ENCODE measurements at regions not wholly inside any gene's neighbourhood (a gene's known extent, or its start where the extent isn't known, plus 50 kb on each side); places are given as distances from the start of the nearest gene placed in this dataset.
"Not testable (repeated sequence)": the region's sequence is repeated elsewhere in the genome, so short reads cannot be mapped to it uniquely, and the experiment has no call there.

GRCh38 chr12:46065412-46066166, 75.2 kb upstream of the SCAF11 start:
- DNase-seq (ENCODE audit: low read depth, low spot score), result no peak
- in situ Hi-C loops (cut with HindIII; ENCODE audit: low sequenced_read_pairs), result no loop called here
- H3K4me3 ChIP-seq (ENCODE audit: low read depth, low read length), result no peak overlapping the region
- no peak for TF ChIP-seq CTCF (IDR thresholded peaks at IDR 0.05; ENCODE audit: low read depth, low read length)

- no peak for TF ChIP-seq CTCF (IDR thresholded peaks at IDR 0.05; ENCODE audit: low read depth, low read length)
- no peak overlapping the region for H3K4me3 ChIP-seq (ENCODE audit: low read depth, low read length)
- no peak for DNase-seq (ENCODE audit: low read depth, low spot score)
- in situ Hi-C loops (cut with HindIII; ENCODE audit: low sequenced_read_pairs), result no loop called here
These were observed 74.2 kb upstream of the SCAF11 start for GRCh38 chr12:46064548-46064947.

GRCh38 chr12:46058697-46059096, 68.3 kb upstream of the SCAF11 start:
- in situ Hi-C loops (cut with HindIII; ENCODE audit: low sequenced_read_pairs); DNase-seq (ENCODE audit: low read depth, low spot score); H3K4me3 ChIP-seq (ENCODE audit: low read depth, low read length): not testable (repeated sequence)

GRCh38 chr12:46050805-46051204, 60.4 kb upstream of the SCAF11 start:
- TF ChIP-seq CTCF (IDR thresholded peaks at IDR 0.05; ENCODE audit: low read depth, low read length), result no peak
- no peak for DNase-seq (ENCODE audit: low read depth, low spot score)
- H3K4me3 ChIP-seq (ENCODE audit: low read depth, low read length), result no peak overlapping the region
- in situ Hi-C loops (cut with HindIII; ENCODE audit: low sequenced_read_pairs), result no loop called here

- no peak for DNase-seq (ENCODE audit: low read depth, low spot score)
- H3K4me3 ChIP-seq (ENCODE audit: low read depth, low read length), result no peak overlapping the region
- TF ChIP-seq CTCF (IDR thresholded peaks at IDR 0.05; ENCODE audit: low read depth, low read length), result no peak
- in situ Hi-C loops (cut with HindIII; ENCODE audit: low sequenced_read_pairs), result no loop called here
These were observed 59.3 kb upstream of the SCAF11 start for GRCh38 chr12:46049665-46050064.

GRCh38 chr12:46046436-46046835, 56.1 kb upstream of the SCAF11 start:
- DNase-seq (ENCODE audit: low read depth, low spot score), result no peak
- in situ Hi-C loops (cut with HindIII; ENCODE audit: low sequenced_read_pairs), result no loop called here
- no peak for TF ChIP-seq CTCF (IDR thresholded peaks at IDR 0.05; ENCODE audit: low read depth, low read length)
- H3K4me3 ChIP-seq (ENCODE audit: low read depth, low read length), result no peak overlapping the region

- in situ Hi-C loops (cut with HindIII; ENCODE audit: low sequenced_read_pairs), result no loop called here
- no peak for DNase-seq (ENCODE audit: low read depth, low spot score)
- no peak for TF ChIP-seq CTCF (IDR thresholded peaks at IDR 0.05; ENCODE audit: low read depth, low read length)
- no peak overlapping the region for H3K4me3 ChIP-seq (ENCODE audit: low read depth, low read length)
These were observed 53.7 kb upstream of the SCAF11 start for GRCh38 chr12:46043972-46044520.

Data from astrocyte of the spinal cord (primary cell).